GM12892 (cell line): ENCODE measurements at regions not wholly inside any gene's neighbourhood (a gene's known extent, or its start where the extent isn't known, plus 50 kb on each side); places are given as distances from the start of the nearest gene placed in this dataset.
"Not testable (repeated sequence)": the region's sequence is repeated elsewhere in the genome, so short reads cannot be mapped to it uniquely, and the experiment has no call there.

ENCODE experiments used
- DNase-seq: peaks from one replicate; pipeline ENCODE4 v3.0.0; 2011; ENCODE audit not compliant: insufficient read length
- FAIRE-seq: peaks from 2 replicates; lab custom pipeline; 2011; peaks lifted over from hg19 to GRCh38; lab: Jason Lieb, UNC
- POLR2A ChIP-seq: IDR thresholded peaks from 2 replicates; pipeline ENCODE4 v1.6.1; 2011; ENCODE audit warnings: low read depth, low read length, control low read depth
- POLR2AphosphoS5 ChIP-seq: IDR thresholded peaks from 2 replicates; pipeline ENCODE4 v1.6.1; 2011; ENCODE audit warnings: low read depth, low read length, control low read depth
- TAF1 ChIP-seq: IDR thresholded peaks from 2 replicates; pipeline ENCODE4 v1.6.1; 2011; ENCODE audit warnings: low read depth, mild to moderate bottlenecking, control low read depth, low read length, borderline replicate concordance

GRCh38 chr2:155528034-155528433, 804.5 kb downstream of the NR4A2 start:
- TF ChIP-seq POLR2AphosphoS5 (no peak), POLR2A (no peak), TAF1 (no peak)
- FAIRE-seq (no peak), DNase-seq (no peak)

GRCh38 chr2:155525199-155525598, 807.3 kb downstream of the NR4A2 start:
- DNase-seq = no peak
- TF ChIP-seq POLR2A = no peak
- TF ChIP-seq POLR2AphosphoS5 = no peak
- TF ChIP-seq TAF1 = no peak
- FAIRE-seq = no peak

- DNase-seq = no peak
- TF ChIP-seq TAF1 (no peak), POLR2A (no peak), POLR2AphosphoS5 (no peak)
- no peak for FAIRE-seq
Observed at GRCh38 chr2:155519529-155520130, 812.9 kb downstream of the NR4A2 start.

GRCh38 chr2:155518094-155518493, 814.4 kb downstream of the NR4A2 start:
- DNase-seq (no peak), FAIRE-seq (no peak)
- TF ChIP-seq POLR2AphosphoS5 (no peak), POLR2A (no peak), TAF1 (no peak)

- DNase-seq = no peak
- TF ChIP-seq POLR2AphosphoS5 (no peak), TAF1 (no peak), POLR2A (no peak)
- no peak for FAIRE-seq
Observed at GRCh38 chr2:155517362-155517761, 815.2 kb downstream of the NR4A2 start.

- DNase-seq = no peak
- TF ChIP-seq POLR2AphosphoS5 (no peak), POLR2A (no peak)
- no peak for FAIRE-seq
Observed at GRCh38 chr2:155513248-155513647, 814.8 kb downstream of the KCNJ3 start.

- DNase-seq (no peak), FAIRE-seq (no peak)
- TF ChIP-seq POLR2AphosphoS5 = no peak
- no peak for TF ChIP-seq POLR2A
- no peak for TF ChIP-seq TAF1
Observed at GRCh38 chr2:155502766-155503165, 804.3 kb downstream of the KCNJ3 start.

GRCh38 chr2:155498106-155498505, 799.6 kb downstream of the KCNJ3 start:
- TF ChIP-seq POLR2AphosphoS5 = no peak
- no peak for TF ChIP-seq TAF1
- no peak for TF ChIP-seq POLR2A
- FAIRE-seq (no peak), DNase-seq (no peak)

- FAIRE-seq (no peak), DNase-seq (no peak)
- TF ChIP-seq POLR2A = no peak
- no peak for TF ChIP-seq TAF1
- no peak for TF ChIP-seq POLR2AphosphoS5
Observed at GRCh38 chr2:155494744-155495143, 796.2 kb downstream of the KCNJ3 start.

- FAIRE-seq (no peak), DNase-seq (no peak)
- TF ChIP-seq POLR2AphosphoS5 (no peak), TAF1 (no peak), POLR2A (no peak)
Observed at GRCh38 chr2:155485141-155485842, 786.8 kb downstream of the KCNJ3 start.

GRCh38 chr2:155481141-155481540, 782.6 kb downstream of the KCNJ3 start:
- no peak for DNase-seq
- TF ChIP-seq TAF1 = no peak
- TF ChIP-seq POLR2A = no peak
- no peak for TF ChIP-seq POLR2AphosphoS5
- FAIRE-seq = no peak

GRCh38 chr2:155472018-155472417, 773.5 kb downstream of the KCNJ3 start:
- not testable (repeated sequence) for DNase-seq, FAIRE-seq

- no peak for FAIRE-seq
- DNase-seq = no peak
- TF ChIP-seq POLR2AphosphoS5 = no peak
- TF ChIP-seq POLR2A = no peak
- TF ChIP-seq TAF1 = no peak
Observed at GRCh38 chr2:155456222-155456621, 757.7 kb downstream of the KCNJ3 start.
